Thyroid gland (tissue), 4 donors: ENCODE measurements at regions not wholly inside any gene's neighbourhood (a gene's known extent, or its start where the extent isn't known, plus 50 kb on each side); places are given as distances from the start of the nearest gene placed in this dataset.

Experiments used
- DNase-seq, 2 donors: peaks; one replicate each; pipeline ENCODE4 v3.0.0-alpha.2; 2019
- H3K27ac ChIP-seq, 3 donors: fragments of 200-600 bp; sonication (generic); 1 replicate in 2 of 3; 2 replicates in 1 of 3; pipeline ENCODE4 v1.5.1; 2016 to 2019; ENCODE audit warnings: mild to moderate bottlenecking in 1 of 3, moderate library complexity in 1 of 3
- H3K27me3 ChIP-seq: fragments of 200-600 bp; sonication (generic); one replicate; pipeline ENCODE4 v1.5.1; 2019
- H3K36me3 ChIP-seq, 2 donors: fragments of 200-600 bp; sonication (generic); one replicate each; pipeline ENCODE4 v1.5.1; 2016 to 2019
- H3K4me1 ChIP-seq, 2 donors: fragments of 200-600 bp; sonication (generic); one replicate each; pipeline ENCODE4 v1.5.1; 2017 to 2019
- H3K4me3 ChIP-seq, 3 donors: fragments of 200-600 bp; sonication (generic); replicated peaks in 1 of 3; 1 replicate in 2 of 3; 2 replicates in 1 of 3; pipeline ENCODE4 v1.5.1; 2016; ENCODE audit warnings: mild to moderate bottlenecking in 1 of 3
- H3K9me3 ChIP-seq: fragments of 200-600 bp; sonication (generic); one replicate; pipeline ENCODE4 v1.5.1; 2017
- CTCF ChIP-seq, 6 experiments: fragments of 200-600 bp in 3 of 6; fragments of 450-650 bp in 3 of 6; sonication (generic) in 3 of 6; IDR thresholded peaks; one replicate each; pipeline ENCODE4 v1.5.1; 2016 to 2019; ENCODE audit warnings: antibody characterized with exemption in 6 of 6, mild to moderate bottlenecking in 2 of 6, inconsistent platforms in 1 of 6, moderate library complexity in 1 of 6
- POLR2A ChIP-seq, 2 donors: fragments of 450-650 bp; IDR thresholded peaks; one replicate each; pipeline ENCODE4 v1.6.1; 2017; ENCODE audit warnings: antibody characterized with exemption in 2 of 2, mild to moderate bottlenecking in 2 of 2, moderate library complexity in 1 of 2
- WGBS, 2 donors: methylation state at CpG; one replicate each; pipeline ENCODE4 v1.1.5; 2017; 5-methylcytosine and 5-hydroxymethylcytosine counted together
- intact Hi-C: fragments of 100-400 bp; cut with DNase I; formaldehyde crosslinking; loops from one replicate; pipeline ENCODE4 v1.15.1; 2023

DNA sequence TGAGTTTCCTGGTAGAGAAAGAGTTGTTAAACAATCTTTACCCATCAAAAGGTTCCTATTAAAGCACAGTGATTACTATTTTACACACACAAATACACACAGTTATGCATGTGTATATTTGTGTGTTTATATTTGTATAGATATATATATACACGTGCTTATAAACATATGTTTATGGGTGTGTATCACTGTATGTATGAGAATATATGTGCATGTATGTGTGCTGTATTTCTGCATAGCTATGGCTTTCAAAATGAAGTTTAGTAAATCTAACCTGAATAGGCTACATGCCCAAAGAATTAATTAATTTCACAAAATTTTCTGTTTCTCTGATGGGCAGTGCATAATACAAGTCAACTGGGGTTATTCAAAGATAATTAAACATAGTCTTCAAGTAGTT lies 723.1 kb upstream of the KIRREL3 start:
- no peak for DNase-seq
- Histone ChIP-seq H3K36me3 (no peaks in the 10 kb centered on the region), H3K4me3 (no peak overlapping the region), H3K4me1 (no peaks in the 10 kb centered on the region), H3K27me3 (no peaks in the 10 kb centered on the region), H3K9me3 (no peaks in the 10 kb centered on the region), H3K27ac (no peak overlapping the region)
- 77 to 85% methylated on average over 1 of the region's 1 CpG for WGBS, 2 donors
- TF ChIP-seq CTCF (IDR thresholded peaks at IDR 0.05) (no peak), POLR2A (IDR thresholded peaks at IDR 0.05) (no peak)
- intact Hi-C loops: no loop called here

GRCh38 chr11:127713226-127713625 lies 712.7 kb upstream of the KIRREL3 start:
- intact Hi-C loops: no loop called here
- Histone ChIP-seq H3K4me1 (no peaks in the 10 kb centered on the region), H3K36me3 (no peaks in the 10 kb centered on the region), H3K9me3 (no peaks in the 10 kb centered on the region), H3K4me3 (no peak overlapping the region), H3K27me3 (no peaks in the 10 kb centered on the region), H3K27ac (no peak overlapping the region)
- DNase-seq: no peak
- no peak for TF ChIP-seq CTCF (IDR thresholded peaks at IDR 0.05)
- TF ChIP-seq POLR2A (IDR thresholded peaks at IDR 0.05): no peak
- WGBS, 2 donors: 93 to 94% methylated on average over 2 of the region's 2 CpGs

DNA sequence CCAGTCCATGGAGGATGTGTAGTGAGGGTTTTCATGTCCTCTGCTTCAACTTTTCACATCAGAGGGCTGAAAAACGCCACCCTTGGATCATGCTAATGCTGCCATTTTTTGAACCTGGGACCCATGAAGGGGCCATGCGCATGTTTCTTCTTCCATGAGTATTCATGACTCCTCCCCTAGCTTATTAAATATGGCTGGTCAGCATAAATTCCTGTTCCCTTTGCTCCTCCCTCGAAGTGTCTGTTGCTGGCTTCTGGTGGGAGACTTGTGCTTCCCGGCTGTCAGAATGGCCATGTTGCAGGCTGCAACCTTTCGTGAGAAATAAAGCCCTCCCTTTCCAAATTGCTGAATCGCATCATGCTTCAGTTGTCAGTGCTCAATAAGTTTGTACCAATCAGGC lies 711.2 kb upstream of the KIRREL3 start:
- 92 to 96% methylated on average over 6 of the region's 6 CpGs for WGBS, 2 donors
- DNase-seq: no peak
- Histone ChIP-seq H3K9me3 (no peaks in the 10 kb centered on the region), H3K36me3 (no peaks in the 10 kb centered on the region), H3K4me3 (no peak overlapping the region), H3K27ac (no peak overlapping the region), H3K27me3 (no peaks in the 10 kb centered on the region), H3K4me1 (no peaks in the 10 kb centered on the region)
- intact Hi-C loops: no loop called here
- no peak for TF ChIP-seq POLR2A (IDR thresholded peaks at IDR 0.05)
- no peak for TF ChIP-seq CTCF (IDR thresholded peaks at IDR 0.05)

DNA sequence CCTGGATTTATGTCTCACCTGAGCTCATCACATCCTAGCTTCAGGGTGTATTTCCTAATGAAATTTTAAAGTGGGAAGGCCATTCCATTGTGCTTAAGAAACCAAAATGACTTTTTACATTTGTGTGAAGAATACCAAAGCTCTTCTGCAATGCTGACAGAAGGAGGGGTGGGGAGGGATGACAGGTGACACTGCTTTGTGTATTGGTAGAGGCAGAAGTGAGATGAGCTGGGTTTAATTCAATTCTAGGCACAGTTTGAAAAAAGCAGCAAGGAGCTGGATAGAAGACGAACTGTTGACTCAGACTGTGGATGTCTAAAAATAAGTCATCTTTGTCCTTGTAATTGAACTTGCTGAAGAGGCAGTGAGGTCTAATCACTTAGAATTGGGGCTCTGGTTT lies 710.3 kb upstream of the KIRREL3 start:
- WGBS, 2 donors: 74 to 83% methylated on average over 1 of the region's 1 CpG
- H3K36me3 ChIP-seq: no peaks in the 10 kb centered on the region
- no peaks in the 10 kb centered on the region for H3K4me1 ChIP-seq
- no peaks in the 10 kb centered on the region for H3K9me3 ChIP-seq
- no peak for DNase-seq
- no peak overlapping the region for H3K27ac ChIP-seq
- intact Hi-C loops: no loop called here
- TF ChIP-seq POLR2A (IDR thresholded peaks at IDR 0.05) (no peak), CTCF (IDR thresholded peaks at IDR 0.05) (no peak)
- no peaks in the 10 kb centered on the region for H3K27me3 ChIP-seq
- H3K4me3 ChIP-seq: no peak overlapping the region

- TF ChIP-seq POLR2A (IDR thresholded peaks at IDR 0.05) (no peak), CTCF (IDR thresholded peaks at IDR 0.05) (no peak)
- intact Hi-C loops: no loop called here
- no peak for DNase-seq
- no peaks in the 10 kb centered on the region for H3K36me3 ChIP-seq
- no peak overlapping the region for H3K4me3 ChIP-seq
- WGBS, 2 donors: 59 to 73% methylated on average over 3 of the region's 3 CpGs
- no peaks in the 10 kb centered on the region for H3K27me3 ChIP-seq
- no peaks in the 10 kb centered on the region for H3K9me3 ChIP-seq
- no peak overlapping the region for H3K27ac ChIP-seq
- H3K4me1 ChIP-seq: no peaks in the 10 kb centered on the region
Measured at GRCh38 chr11:127709960-127710359, 709.4 kb upstream of the KIRREL3 start.
